Hematopoietic multipotent progenitor cell treated with erythropoietin and hydrocortisone succinate and interleukin-3 and kit ligand, for 15 days (in vitro differentiated cells): ENCODE measurements at regions not wholly inside any gene's neighbourhood (a gene's known extent, or its start where the extent isn't known, plus 50 kb on each side); places are given as distances from the start of the nearest gene placed in this dataset.
"Not testable (repeated sequence)": the region's sequence is repeated elsewhere in the genome, so short reads cannot be mapped to it uniquely, and the experiment has no call there.

Experiments used
- DNase-seq: peaks from one replicate; pipeline ENCODE4 v3.0.0-alpha.2; 2015; ENCODE audit warnings: low spot score

DNA sequence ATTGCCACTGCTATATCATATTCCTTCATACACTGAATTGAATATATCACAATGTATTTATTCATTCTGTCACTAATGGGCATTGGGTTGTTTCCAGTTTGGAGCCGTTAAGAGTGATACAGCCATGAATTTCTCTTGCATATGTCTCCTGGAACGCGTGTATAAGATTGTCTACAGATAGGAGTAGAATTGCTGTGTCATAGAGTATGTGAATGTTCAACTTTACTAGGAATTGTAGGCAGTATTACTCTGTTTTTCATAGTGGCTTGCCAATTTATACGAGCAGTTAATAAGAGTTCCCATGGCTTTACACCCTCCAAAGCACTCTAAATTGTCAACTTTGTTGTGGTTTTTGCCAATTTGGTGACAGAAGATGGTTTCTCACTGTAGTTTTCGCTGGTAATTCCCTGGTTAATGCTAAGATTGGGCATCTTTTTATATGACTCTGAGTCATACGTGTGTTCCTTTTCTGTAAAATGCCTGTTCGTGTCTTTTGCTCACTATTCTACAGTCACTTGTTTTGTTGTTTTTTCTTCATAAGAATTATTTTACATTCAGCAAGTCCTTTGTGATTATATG, 136.1 kb upstream of the LIPC start:
- DNase-seq, result no peak

DNA sequence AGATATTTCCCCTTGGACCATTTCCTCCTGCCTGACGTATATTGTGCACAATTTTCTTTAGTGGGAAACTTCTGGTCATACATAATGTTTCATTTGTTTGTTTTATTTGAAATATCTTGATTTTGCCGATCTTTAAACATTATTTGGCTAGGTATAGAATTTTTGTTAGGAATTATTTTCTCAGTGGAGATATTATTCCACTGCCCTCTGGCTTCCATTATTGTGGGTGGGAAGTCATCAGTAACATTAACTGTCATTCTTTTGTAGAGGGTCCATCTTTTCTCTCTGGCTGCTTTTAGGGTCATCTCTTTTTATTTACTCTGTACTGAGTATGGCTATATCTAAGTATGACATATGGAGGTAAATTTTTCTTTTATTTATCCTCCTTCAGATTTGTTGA, 135.5 kb upstream of the LIPC start:
- no peak for DNase-seq

DNA sequence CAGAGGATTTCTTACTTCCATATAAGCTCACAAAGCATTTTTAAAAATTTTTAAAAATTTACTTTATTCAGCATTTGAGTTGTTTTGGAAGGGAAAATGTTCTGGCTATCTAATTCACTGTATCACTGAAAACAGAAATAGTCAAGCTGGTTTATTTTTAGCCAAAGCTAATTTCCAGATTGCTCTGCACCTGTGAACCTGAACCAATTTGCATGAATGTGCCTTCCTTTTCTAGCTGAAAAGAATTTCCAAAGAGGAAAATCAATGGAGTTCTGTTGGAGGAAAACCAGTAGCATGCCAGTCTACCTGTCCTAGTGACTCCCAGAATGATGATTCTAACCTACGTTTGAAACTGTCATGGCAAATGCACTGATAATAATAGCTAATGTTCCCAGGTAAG, 134.2 kb upstream of the LIPC start:
- no peak for DNase-seq

- DNase-seq, result no peak
These were observed 132.6 kb upstream of the LIPC start for GRCh38 chr15:58298879-58299850.

GRCh38 chr15:58302832-58303231, 129.0 kb upstream of the LIPC start:
- DNase-seq, result no peak

GRCh38 chr15:58303236-58303635, 128.6 kb upstream of the LIPC start:
- DNase-seq, result no peak

DNA sequence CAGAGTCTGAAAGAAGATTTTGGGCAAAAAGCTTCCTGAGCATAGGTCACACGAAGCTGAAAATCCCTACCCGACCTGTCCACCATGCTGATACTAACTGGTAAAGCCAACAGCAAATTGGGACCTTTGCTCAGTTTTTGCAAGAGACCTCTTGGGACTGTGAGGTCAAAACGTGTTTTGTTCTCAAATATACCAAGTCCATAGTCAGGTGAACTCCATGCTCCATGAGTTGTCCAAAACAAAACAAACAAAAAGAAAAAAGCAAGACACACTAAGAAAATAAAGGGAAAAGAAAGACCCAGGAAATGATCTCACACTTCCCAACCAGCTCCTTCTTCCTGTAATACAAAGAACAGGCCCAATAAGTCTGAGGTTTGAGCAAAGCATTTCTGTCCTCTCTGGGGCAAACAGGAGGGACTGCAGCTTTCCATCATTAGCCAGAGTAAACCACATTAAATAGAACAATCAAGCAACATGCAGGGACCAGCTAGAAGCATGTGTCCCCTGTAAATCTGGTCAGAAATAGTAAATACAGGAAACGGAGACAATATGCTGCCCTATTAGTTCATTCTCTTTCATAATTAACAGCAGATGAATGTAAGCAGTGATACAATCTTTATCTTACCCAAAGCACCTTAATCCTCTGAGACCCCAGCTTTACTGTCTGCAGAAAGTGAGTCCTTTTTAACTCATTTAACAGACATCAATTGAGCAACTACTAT, 125.0 kb upstream of the LIPC start:
- no peak for DNase-seq

DNA sequence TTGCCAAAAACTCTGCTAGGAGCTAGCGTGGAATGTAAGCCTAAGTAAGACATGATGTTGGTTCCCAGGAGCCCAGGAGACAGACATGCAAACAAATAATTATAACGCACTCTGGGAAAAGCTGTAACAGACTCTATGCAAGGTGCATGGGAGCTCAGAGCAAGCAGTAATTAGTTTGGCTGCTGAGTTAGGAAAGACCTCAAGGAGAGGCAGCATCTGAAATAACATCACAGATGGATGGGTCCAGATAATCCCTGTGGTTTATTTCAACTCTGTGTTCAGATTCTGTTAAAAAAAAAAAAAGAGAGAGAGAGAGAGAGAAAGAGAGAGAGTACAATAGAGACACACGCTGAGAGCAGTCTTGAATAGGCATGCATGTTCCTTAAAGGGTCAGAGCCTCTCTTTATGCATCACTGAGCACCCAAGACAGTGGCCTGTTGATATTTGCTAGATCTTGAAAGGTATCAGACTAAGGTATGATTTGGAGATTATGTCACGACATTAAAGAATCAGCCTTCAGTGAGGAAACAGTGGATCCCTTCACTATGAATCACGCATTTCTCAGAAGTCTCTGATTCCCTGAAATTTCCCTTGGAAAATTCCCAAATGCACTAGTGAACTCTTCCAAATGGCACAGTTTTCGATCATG, 124.4 kb upstream of the LIPC start:
- no peak for DNase-seq

DNA sequence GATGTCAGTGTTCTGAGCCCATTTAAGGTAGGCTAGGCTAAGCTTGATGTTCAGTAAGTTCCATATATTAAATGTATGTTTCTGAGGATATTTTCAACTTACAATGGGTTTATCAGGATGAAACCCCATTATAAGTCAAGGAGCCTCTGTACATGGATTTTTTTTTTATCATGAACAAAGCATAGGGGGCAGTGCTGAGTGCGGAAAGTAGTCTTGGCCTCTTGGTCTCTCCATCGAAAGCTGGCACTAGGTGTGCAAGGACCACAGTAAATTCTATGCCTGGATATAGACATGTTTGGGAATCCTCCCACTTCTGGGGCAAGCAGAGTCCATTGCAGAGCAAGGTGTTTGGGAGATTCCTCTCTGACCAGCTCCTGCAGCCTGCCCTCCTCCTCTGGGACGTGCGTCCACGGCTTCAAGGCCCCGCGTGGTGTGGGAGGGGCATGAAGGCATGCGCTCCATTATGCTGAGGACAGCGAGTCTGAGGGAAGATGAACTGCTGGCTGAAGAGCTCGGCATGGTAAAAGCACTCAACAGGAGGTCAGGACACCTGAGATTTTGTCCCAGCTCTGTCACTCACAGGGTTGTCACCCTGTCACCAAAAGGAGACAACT, 122.9 kb upstream of the LIPC start:
- DNase-seq, result peak; percentile 12

DNA sequence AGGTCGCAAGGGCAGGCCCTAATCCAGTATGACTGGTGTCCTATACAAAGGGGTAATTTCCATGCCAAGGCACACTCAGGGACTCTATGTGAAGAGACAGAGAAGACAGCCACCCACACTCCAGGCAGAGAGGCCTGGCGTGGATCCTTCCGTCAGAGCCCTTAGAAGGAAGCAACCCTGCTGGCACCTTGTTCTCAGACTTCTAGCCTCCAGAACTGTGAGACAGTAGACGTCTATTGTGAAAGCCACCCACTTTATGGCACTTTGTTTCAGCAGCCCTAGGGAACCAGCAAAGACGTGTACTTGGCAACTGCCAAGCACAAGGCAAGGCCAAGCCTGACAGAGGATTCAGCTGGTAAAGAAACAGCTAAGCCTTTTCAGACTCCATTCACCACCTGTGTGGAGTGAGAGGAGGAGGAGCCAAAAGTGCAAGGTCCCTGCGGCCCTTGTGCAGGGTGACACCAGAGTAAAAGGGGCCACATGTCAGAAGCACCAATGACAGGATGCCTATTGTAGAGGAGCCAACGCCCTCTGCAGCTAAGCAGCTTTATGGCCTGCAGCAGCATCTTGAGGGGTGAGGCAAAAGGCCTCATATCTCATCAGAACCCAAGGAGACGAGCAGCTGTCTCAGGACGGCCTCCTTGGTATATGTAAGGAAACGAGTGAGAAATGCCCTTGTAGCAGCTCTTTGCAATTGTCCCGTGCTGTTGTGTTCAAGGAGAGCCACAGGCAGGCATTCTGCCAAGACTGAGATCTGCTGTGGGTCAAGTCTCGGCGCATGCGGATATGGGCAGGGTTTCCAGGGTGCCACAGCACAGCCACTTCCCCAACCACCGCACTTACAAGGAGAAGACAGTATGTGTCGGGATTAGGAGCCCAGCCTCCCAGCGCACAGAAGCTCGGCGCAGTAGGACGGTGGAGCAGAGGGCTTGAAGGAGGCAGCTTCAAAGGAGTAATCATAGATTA, 121.5 kb upstream of the LIPC start:
- no peak for DNase-seq

DNA sequence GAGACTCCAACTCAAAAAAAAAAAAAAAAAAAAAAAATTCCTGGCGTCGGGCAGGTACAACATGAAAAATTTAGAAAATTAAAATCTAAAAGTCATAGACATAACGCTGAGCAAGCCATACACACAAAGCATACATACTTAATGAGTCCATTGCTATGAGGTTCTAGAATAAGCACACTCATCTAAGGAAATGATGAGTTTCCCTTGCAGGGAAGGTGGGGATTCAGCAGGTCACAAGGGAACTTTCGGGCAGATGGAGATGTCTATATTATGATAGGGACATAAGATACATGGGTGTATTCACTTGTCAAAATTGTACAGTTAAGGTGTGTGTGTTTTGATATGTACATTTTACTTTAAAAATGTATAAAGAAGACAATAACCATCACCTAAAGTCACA, 120.2 kb upstream of the LIPC start:
- no peak for DNase-seq

DNA sequence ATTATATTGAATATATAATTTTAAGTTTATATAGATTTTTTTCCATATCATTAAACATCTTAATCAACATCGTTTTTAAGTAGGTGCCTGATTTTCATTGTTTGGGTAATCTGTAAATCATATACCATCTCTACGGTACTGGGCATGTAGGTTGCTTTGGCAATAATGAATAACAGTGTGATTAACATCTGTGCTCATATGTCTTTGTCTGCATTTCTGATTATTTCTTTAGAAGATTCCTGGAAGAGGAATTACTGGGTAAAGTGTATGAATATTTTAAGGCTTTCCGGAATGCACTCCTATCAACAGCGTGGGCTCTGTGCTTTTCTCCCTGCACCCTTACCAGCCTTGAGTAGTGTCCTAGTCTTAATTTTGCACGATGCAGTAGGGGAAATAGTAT, 119.8 kb upstream of the LIPC start:
- no peak for DNase-seq

DNA sequence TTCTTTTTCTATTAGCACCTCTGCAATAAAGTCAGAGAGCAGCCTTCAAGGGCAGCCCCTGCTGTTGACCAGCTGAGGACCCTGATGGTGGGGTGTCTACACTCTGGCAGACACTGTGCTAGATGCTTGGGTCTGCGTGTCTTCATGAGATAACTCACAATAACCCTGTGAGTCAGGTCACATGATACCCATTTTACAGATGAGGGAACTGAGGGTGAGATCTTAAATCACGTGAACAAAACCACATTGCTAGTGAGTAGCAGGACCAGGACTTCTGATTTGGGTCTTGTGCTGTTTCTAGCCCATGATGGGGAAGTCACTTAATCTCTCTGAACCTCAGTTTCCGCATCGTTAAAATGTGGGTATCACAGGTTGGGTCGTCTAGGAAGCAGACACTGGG, 118.5 kb upstream of the LIPC start:
- DNase-seq, result no peak

DNA sequence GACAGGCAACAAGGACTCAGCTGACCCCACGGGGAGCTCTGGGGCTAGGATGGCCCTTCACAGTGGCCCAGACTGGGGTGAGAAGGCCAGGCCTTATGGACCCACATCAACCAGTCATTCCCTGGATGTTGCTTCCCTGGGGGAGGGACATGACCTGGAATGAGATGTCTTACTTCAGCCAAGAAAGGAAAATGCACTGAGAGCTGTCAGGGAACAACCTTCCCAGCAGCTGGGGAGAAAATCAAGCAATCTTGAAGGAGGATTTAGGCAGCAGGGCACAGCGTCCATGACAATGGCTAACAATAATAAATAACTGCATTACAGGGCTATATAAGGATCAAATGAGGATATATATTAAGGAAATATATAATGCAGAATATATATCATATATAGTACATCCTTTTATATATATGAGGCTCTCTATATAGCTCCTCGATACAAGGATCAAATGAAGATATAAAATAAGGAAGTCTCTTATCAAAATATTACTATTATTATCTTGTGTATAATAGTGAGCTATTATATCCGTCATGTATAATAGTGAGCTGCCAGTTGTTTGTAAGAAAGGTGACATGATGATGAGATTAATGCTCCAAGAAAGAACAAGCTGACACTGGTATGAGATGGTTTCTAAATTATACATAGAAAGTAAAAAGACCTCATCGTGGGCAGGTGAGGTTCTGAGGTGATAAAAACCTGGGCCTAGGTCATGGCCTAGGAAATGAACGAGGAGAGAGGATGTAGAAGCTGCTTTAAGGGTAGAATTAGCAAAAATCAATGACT, 117.8 kb upstream of the LIPC start:
- no peak for DNase-seq

DNA sequence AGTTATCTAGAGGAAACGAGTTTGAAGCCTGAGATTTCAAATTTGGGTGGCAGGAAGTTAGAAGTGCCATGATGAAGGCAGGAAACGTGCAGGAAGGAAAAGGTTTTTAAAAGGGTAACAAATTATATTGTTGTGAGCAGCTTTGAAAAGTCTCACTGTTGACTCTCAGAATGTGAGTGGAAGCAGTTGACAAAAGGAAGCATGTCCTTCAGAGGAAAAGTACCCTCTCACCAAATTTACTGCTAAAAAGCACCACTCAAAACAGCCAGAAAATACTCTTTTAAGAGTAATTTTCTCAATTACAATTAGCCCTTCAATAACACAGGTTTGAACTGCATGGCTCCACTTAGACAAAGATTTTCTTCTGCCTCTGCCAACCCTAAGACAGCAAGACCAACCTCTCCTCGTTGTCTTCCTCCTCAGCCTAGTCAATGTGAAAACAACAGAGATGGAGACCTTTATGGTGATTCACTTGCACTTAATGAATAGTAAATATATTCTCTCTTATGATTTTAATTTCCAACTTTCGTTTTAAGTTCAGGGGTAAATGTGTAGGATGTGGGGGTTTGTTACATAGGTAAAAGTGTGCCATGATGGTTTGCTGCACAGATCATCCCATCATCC, 117.1 kb upstream of the LIPC start:
- DNase-seq, result no peak

DNA sequence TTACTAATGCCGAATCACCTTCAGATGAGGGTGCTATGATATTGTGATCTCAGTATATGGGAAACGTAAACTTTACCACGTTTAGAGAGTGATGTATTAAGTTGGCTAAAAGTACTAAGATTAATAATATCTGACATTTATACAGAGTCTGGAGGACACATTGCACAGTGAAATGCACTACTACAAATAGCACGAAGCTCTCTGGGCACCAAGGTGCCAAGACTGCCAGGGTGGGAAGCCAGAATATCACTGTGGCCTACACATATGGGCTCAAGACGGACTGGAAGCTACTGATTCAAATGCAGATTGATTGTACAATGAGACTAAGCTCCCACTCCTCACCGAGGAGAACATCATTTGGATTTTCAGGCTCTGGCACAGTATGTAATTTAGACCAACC, 113.3 kb upstream of the LIPC start:
- no peak for DNase-seq

- DNase-seq, result no peak
These were observed 110.8 kb upstream of the LIPC start for GRCh38 chr15:58321034-58321433.

DNA sequence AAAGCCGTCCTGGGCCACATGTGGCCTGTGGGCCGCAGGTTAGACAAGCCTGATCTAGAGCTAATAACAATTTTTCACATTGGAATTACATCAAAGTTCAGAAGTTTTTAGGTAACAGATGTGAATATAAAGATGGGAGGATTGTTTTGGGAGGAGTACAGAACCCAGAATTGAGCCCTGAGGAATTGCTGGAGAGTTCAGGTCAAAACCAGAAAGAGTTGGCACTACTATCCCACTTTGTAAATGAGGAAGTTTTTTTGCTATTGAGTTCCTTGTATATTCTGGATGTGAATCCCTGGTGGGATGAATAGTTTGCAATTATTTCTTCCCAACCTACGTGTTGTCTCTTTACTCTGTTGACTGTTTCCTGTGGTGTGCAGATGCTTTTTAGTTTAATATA, 109.5 kb upstream of the LIPC start:
- no peak for DNase-seq

GRCh38 chr15:58323321-58323720, 108.5 kb upstream of the LIPC start:
- not testable (repeated sequence) for DNase-seq

GRCh38 chr15:58324533-58324932, 107.3 kb upstream of the LIPC start:
- no peak for DNase-seq
